Right forelimb (tissue), 1 donor: ENCODE measurements at regions not wholly inside any gene's neighbourhood (a gene's known extent, or its start where the extent isn't known, plus 50 kb on each side); places are given as distances from the start of the nearest gene placed in this dataset.
"Not testable (repeated sequence)": the region's sequence is repeated elsewhere in the genome, so short reads cannot be mapped to it uniquely, and the experiment has no call there.

Experiments
- DNase-seq: peaks from one replicate; pipeline ENCODE4 v3.0.0-alpha.2; 2018

DNA sequence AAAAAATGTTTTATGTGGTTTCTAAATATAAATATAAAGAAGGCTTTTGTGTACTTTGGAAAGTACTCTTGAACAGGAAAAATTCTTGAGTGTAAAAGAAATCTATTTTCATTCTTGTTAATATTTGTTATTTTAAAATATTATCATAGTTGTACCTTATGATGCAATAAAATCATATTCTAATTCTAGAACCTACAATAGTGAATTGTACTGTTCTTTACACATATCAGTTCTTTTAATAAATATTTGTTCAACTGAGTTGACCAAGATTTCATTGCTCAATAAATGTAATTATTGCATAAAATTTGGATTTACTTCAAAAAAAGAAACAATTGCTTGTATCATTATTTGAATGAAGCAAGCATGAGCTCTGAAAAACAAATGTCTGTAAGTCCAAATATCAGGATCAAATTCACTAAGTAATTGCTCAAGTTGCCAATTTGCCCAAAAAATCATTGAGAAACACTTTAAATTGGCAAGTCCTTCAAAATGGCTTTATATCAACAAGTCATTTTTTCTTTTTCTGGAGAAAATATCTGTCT lies 191.6 kb upstream of the SLC16A7 start:
- DNase-seq, result no peak

DNA sequence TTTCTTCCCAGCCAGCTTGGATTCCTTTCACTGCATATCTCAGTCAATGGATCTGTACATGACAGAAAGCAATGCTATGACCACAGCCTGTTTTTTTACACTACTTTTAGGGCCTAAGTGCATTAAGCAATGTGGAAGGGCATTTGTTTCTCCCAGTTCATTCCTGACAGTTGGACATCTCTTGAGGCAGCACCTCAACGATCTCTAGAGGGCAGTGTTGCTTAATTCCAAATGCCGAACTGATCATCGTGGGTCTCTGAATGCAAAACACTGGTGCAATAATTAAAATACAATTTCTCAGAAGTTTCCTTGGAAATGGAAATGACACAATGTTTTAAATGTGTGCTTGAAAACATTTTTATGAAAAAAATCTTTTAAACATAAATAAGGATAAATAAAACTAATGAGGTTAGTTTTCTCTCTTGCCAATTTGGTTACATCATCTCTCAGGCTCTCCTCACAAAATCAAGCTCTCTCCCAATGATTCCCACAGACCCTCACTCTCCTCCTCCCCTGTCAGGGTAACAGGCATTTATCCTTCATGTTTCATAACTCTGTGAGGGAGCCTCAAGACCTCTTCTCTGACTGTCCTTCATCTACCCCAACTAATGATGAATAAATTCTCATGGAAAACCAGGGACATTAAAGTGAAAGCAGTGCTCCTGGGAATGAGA lies 192.4 kb upstream of the SLC16A7 start:
- DNase-seq, result peak; percentile 46

DNA sequence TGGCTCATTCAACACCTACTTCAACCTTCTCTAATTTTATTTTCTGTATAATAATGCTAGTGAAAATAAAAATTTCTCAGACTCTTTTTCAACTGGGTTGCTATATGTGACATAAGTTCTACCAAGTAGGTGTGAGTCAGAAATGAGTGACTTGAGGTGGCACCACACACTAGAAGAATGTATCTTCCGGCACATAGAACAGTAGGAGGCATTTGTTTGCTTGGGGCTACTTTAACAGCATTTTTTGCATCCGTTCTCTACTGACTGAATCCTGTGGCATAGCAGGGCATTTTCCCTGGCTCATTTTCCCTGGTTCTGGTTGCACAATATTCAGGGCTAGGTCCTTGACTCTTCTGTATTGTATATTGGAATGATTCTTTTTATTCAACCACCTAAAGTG lies 194.0 kb upstream of the SLC16A7 start:
- DNase-seq, result no peak

DNA sequence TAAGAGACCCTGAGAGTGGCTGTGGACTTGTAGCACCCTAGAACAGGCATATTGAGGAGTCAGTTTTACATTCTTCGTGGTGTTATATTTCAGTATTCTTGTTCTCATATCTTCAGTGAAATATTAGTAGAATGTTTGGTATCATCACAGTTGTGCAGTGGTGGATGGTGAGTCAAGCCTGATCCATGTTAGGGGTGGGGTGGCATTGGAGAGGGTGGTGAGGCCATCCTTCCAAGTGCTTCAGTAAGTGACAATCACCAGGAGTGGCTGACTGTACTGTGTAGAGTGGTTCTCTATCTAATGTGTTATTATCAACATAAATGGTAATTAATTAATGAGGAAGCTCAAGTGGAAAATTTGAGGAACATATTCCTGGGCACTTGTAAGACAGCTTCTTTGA lies 197.7 kb upstream of the SLC16A7 start:
- no peak for DNase-seq

DNA sequence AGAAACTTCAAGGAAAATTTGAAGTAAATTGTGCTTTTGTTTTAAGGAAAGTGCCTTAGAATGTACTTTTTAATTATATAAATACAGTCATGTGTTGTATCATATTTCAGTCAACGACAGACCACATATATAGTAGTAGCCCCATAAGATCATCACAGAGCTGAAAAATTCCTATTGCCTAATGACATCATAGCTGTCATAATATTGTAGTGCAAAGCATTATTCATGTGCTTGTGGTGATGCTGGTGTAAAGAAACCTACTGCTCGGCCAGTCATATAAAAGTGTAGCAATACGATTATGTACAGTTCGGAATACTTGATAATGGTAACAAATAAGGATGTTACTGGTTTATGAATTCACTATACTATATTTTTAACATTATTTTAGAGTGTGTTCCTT lies 198.9 kb upstream of the SLC16A7 start:
- DNase-seq, result no peak

DNA sequence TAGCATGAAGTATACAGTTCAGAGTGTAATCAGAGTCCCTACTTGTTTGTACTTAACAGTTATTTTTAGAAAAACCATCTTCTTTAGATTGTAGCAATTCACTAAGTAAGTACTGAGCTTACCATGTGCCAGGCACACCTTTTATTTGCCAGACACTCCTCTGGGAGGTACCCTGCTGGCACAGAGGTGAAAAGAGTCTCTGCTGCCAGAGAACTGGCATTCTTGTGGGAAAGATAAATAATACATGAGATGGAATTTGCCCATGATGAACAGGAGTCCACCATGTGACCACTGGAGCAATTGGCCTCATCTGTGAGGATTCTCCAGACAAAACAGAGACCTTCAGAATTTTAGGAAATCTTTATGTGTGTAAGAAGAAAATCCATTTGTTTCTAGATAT lies 199.3 kb upstream of the SLC16A7 start:
- DNase-seq, result no peak

DNA sequence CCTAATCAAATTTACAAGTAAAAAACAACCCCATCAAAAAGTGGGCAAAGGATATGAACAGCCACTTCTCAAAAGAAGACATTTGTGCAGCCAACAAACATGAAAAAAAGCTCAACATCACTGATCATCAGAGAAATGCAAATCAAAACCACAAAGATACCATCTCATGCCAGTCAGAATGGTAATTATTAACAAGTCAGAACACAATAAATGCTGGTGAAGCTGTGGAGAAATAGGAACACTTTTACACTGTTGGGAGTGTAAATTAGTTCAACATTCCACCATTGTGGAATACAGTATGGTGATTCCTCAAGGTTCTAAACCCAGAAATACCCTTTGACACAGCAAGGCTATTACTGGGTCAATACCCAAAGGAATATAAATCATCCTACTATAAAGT lies 200.5 kb upstream of the SLC16A7 start:
- not testable (repeated sequence) for DNase-seq

DNA sequence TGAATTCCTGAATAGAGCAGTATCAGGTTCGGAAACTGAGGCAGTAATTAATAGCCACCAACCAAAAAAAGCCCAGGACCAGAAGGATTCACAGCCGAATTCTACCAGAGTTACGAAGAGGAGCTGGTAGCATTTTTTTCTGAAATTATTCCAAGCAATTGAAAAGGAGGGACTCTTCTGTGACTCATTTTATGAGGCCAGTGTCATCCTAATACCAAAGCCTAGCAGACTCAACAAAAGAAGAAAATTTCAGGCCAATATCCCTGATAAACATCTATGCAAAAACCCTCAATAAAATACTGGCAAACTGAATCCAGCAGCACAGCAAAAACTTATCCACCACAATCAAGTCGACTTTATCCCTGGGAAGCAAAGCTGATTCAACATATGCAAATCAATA lies 202.3 kb upstream of the SLC16A7 start:
- DNase-seq, result no peak

DNA sequence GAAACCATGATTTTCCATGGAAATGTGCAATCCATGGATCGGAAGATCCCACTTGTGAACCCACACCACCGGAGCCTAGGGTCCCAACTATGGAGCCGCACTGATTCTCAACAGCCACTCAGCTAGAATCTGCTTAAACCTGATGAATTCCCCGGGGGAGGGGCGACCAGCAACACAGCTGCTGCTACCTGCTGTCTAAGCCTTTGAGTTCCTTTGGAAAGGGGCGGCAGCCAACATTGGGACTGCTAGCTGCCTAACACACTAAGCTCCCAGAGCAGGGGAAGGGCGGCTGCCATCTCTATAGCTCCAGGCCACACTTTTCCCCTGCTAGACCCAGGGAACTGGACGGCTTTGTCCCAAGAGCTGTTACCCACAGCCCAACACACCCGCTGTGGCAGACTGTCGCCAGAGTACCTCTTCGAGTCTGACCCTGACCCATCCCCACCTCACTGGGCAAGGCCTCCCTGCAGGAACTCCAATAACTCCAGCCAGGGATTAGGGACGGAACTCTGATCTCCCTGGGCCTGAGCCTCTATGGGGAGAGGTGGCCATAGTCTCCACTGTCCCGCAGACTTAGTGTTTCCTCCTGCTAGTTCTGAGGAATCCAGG lies 205.8 kb upstream of the SLC16A7 start:
- no peak for DNase-seq

DNA sequence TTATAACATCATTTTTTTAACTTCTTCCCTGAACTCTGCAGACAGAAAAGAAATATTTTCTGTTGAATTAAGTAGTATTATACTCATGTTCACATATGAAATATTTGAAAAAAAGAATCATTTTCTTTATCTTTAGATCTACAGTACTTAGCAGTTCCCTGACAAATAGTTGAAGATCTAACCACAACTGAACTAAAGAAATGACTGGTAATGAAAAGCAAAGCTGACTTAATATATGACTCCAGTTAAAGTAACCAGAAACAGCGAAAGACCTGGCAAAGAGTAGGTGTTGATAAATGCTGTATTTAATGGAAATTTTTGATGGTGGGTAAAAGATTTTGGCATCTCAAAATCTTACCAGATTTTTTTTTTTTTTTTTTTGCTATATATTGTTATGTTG lies 207.1 kb upstream of the SLC16A7 start:
- DNase-seq, result no peak

DNA sequence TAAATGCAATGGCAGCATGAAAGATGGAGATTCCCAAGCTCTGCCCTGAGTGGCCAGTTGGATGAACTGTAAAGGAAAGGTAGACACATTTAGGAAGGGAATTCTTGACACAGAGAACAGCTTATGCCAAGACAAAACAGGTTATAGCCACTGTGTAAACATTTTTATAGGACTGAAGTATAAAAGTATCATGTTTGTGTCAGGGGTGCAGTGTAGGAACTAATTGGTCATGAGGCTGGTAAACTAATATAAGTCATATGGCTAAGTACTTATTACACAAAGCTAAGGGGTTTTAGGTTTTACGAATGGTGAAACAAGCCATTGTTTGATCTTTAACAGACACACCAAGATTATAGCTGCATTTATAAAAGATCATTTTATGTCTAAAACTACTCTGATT lies 207.7 kb upstream of the SLC16A7 start:
- no peak for DNase-seq

DNA sequence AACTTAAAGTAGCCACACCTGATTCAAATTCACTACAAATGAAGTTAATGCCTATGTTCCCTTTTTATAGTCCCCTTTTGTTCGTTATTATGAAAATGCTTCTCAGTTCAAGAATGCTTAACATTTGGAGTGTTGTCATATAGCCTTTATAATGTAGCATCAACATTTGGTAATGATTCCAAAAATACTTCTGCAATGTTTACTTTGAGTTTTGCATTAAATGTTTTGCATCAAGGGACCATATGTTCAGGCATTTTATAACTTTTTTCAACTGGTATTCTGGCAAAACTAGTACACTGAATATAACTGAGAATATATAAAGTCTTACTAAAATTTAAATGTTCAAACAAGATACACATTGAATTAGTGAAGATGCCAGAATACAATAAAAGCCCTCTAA lies 209.6 kb upstream of the SLC16A7 start:
- DNase-seq, result no peak

DNA sequence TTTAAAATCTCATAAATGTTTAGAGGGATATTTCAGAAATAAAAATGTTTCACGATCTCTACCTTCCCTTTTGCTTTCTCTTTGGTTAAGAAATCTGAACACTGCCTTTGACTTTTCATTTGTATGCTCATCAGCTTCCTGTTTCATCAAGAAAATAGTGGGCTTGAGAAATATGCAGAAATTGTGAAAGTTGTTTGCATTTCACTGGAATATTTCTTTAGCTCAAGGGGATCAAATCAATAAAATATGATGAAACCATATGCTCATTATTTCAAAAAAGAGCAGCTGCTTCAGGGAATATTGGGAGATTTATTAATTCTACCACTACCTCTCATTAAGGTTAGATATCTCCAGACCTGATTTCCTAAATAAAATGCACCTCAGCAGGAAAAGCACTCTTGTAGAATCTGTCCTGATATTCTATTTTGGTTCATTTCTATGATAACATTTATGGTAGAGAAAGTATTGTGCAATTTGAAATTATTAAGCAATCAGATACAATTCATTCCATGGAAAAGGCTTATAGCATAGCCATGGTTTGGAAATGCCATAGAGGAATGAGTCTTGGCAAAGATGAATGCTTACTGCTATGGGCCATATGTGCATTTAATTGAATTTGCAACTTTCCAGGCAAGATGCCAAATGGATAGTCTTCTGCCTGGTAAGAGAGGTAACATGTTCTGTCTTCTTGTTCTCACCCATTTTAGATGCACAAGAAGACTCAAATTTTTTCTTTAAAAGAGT lies 212.6 kb upstream of the SLC16A7 start:
- no peak for DNase-seq

DNA sequence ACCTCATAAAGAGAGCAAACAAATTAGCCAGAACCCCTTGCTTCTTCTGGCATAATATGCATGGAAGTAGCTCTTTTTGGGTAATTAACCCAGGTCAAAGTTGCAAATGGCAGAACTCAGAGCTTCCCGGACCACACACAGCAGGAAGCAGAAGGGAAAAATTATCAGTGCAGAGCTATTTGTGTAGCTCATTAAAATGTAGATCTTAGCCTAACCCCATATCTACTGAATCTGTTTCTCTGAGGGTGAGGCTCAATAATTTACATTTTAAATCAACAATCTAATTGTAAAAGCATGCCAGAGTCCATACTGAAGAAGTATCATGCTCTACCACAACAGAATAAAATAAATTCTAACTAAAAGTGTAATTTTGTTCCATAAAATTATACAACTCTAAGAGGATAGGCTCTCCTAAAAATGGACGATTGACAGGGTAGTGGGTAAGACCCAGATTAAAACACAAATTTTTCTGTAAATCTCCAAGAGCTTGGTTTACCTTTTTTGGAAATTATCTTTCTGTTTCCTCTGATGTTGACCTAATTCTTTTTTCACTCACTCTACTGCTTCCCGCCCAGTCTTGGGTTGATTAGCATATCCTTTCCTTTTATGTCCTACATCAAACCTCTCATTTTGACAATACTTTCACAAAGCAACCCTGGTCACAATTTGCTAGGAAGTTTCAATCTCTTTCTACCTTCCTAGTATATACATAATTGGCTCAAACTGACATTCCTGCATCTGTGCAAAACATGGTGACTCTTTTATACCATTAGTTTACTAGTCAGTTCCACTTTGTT lies 213.3 kb upstream of the SLC16A7 start:
- DNase-seq, result no peak

DNA sequence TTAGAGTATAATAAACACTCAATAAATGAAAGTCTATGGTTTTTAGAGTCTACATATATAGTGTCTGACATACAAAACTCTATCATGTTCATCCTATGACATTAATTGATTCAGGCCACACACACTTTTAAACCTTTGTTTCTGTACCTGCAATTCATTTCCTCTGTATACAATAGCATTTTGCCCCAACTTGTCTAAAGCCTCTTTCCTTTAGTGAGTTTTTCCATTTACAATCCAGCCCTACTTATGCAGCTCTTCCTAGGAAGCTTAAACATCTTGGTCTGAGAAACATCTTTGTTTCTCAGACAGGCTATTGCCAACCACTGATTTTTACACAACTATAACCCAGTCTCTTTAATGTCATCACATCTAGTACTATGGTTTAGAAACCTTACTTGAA lies 214.7 kb upstream of the SLC16A7 start:
- no peak for DNase-seq

DNA sequence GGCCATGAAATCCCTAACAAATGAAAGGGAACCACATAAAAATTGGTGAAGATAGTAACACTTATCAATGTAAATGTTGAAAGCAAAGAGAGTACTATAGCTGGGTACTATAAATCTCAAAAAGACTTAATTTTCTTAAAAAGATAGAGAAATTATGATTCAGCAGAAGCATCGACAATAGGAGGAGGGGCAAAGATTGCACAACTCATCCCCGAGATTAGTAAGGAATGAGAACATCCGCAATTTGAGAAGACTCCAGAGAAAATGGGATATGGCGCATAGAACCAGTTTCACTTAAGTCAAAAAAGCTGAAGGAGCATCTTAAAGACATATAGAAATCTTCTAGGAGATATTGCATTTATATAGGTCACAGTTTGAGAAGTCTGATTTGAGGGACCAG lies 220.2 kb upstream of the SLC16A7 start:
- no peak for DNase-seq

DNA sequence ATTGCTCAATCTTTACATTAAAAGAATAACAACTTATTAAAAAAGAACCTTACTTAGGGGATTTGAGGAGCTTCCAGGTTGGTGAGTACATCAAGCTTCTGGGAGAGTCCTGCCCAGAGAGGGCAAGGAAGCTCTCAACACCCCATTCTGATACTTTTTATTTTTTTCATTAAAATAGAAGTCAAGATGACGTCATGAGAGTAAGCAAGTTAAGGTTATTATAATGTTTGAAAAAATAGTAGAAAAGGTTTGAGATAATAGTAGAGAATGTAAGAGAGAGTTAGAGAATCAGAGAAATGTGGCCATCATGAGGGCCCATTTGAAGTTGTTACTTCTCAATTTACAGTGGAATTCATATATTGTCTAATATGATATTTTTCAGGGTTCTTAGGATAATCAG lies 221.0 kb upstream of the SLC16A7 start:
- DNase-seq, result no peak

DNA sequence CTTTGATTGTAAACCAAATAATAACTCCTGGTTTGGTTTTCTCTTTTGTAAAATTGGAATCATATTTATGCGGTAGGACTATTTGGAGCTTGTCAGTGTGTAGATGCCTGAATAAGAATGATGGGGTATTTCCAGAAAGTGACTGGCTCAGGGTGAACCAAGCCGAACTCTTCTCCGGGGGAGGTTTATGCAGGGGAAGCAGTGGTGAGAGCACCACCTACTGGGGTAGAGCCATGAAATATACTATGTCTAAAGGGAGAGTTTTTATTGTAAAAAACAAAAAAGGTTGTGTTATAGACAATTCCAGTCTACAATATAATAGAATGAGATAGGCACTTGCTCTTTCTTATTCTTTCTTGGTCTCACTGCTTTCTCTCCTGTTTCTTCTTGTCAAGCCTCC lies 222.9 kb upstream of the SLC16A7 start:
- no peak for DNase-seq

DNA sequence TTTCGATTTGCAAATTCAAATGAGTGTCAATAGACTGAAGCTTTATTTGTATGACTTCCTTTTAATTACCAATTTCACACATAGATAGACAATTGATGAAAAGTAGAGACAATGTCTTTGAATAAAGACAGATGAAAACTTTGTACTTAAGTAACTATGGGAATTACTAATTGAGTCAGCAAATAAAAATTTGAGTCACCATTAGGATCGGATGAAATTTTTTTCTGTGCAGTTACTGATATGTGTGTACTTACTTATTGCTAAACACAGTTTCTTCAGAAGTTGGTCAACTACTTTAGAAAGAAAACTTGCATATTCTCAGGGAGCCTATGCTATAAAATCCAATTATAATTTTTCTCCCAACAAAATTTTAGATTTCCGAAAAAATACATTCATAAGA lies 224.9 kb upstream of the SLC16A7 start:
- no peak for DNase-seq

DNA sequence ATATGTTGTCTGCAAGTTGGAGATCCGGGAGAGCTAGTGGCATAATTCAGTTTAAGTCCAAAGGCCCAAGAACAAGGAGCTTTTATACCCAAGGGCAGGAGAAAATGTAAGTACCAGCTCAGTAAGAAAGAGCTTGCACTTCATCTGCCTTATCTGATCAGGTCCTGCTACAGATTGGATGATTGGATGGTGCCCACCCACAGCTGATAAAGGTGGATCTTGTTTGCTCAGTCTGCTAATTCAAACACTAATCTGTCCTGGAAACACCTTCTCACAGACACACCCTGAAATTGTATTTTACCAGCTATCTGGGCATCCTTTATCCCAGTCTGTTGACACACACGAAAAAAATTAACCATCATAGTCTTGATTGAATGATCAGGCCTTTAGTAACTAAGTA lies 230.7 kb upstream of the SLC16A7 start:
- no peak for DNase-seq

DNA sequence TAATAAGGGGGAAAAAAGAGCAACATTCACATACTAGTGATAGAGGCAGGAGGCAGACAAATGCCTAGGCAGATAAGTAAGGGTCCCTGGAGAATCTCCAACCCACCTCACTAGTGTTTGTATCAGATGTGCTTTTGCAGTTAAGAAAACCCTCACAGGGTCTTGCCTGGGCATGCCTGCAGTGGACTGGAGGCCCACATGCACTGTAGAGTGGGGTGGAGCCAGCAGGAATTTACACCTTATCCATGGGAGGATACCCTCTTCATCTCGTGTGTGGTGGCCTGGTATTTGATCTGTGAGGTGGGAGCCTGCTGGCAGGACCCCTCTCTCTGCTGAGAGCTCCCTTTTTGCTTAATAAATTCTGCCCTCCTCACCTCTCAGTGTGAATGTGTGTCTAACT lies 238.0 kb upstream of the SLC16A7 start:
- no peak for DNase-seq

DNA sequence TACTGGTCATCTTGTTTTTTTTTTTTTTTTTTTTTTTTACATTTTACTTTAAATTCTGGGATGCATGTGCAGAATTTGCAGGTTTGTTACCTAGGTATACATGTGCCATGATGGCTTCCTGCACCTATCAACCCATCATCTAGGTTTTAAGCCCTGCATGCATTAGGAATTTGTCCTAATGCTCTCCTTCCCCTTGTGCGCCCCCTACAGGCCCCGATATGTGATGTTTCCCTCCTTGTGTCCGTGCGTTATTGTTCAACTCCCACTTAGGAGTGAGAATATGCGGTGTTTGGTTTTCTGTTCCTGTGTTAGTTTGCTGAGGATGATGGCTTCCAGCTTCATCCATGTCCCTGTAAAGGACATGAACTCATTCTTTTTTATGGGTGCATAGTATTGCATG lies 249.6 kb upstream of the SLC16A7 start:
- DNase-seq, result not testable (repeated sequence)

DNA sequence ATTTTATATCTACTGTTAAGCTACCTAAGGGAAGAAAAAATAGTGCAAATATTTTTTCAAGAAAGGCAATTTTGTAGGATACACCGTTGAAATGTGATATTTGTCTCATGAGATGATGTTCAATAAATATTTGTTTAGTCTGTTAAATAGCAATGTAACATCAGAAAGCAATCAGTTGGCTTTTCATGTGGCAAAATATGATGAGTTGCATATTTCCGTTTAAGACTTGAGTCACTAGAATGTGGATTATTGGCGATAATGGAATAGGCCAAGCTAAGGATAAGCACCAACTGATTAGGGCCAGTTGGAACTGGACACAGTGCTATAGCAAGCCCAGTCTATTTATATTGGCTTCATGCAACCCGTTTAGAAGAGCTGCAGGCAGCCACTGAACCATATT lies 250.4 kb upstream of the SLC16A7 start:
- no peak for DNase-seq
